ENCODE measurements at regions not wholly inside any gene's neighbourhood (a gene's known extent, or its start where the extent isn't known, plus 50 kb on each side); places are given as distances from the start of the nearest gene placed in this dataset.
A peak's percentile ranks its signal among the peaks of the same experiment; 100 is the strongest.

- H3K36me3 ChIP-seq (ENCODE audit: control insufficient read depth in 5 of 5, insufficient read depth in 5 of 5, low read length in 5 of 5), result no peaks in the 10 kb centered on the region
- H3K9ac ChIP-seq (ENCODE audit: low read length in 5 of 5), result peak overlapping the region in 1 of 5 donors; percentile 9
- H3K9me3 ChIP-seq (ENCODE audit: control insufficient read depth in 5 of 5, low read length in 5 of 5), result no peaks in the 10 kb centered on the region
- peak overlapping the region; percentile 33 for H3K27ac ChIP-seq (ENCODE audit: low read depth, low read length)
- peaks cover 0 to 2% (median 0%) of the 10 kb centered on the region in 5 donors for H3K27me3 ChIP-seq (ENCODE audit: control insufficient read depth in 5 of 5, insufficient read depth in 4 of 5, low read length in 5 of 5)
- H3K4me1 ChIP-seq (ENCODE audit: control insufficient read depth in 5 of 5, insufficient read depth in 5 of 5, low read length in 5 of 5), result peaks cover 0 to 22% (median 11%) of the 10 kb centered on the region in 5 donors
- H3K4me3 ChIP-seq (ENCODE audit: low read depth in 1 of 5, low read length in 5 of 5), result no peak overlapping the region
Measured at GRCh38 chrX:67288156-67288555, 255.7 kb upstream of the AR start.

DNA sequence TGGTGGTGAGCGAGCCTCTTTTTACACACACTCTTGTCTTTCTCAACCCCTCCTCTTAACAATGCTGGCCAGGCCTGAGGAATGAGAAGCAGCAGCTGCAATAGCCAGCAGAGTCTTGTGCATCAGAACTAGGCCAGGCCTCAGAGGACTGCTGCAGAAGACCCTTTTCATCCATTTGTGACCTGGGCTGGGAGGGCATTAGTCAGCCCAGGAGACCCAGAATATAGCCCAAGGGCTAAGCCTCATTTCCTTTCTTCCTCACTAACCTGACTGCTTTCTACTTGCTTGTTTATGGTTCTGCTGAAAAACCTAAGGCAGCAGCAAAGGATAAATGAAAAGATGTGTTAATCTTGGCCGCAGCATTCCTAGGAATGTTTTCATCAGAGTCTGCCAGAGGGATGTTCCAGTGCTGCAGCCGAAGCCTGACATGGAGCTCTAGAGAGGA, 254.7 kb upstream of the AR start:
- Histone ChIP-seq H3K4me1 (ENCODE audit: control insufficient read depth in 5 of 5, insufficient read depth in 5 of 5, low read length in 5 of 5) (peaks cover 0 to 22% (median 11%) of the 10 kb centered on the region in 5 donors), H3K27ac (ENCODE audit: low read depth, low read length) (peak overlapping the region; percentile 33), H3K4me3 (ENCODE audit: low read depth in 1 of 5, low read length in 5 of 5) (no peak overlapping the region), H3K9ac (ENCODE audit: low read length in 5 of 5) (no peak overlapping the region), H3K36me3 (ENCODE audit: control insufficient read depth in 5 of 5, insufficient read depth in 5 of 5, low read length in 5 of 5) (no peaks in the 10 kb centered on the region), H3K27me3 (ENCODE audit: control insufficient read depth in 5 of 5, insufficient read depth in 4 of 5, low read length in 5 of 5) (peaks cover 0 to 2% (median 0%) of the 10 kb centered on the region in 5 donors), H3K9me3 (ENCODE audit: control insufficient read depth in 5 of 5, low read length in 5 of 5) (no peaks in the 10 kb centered on the region)

DNA sequence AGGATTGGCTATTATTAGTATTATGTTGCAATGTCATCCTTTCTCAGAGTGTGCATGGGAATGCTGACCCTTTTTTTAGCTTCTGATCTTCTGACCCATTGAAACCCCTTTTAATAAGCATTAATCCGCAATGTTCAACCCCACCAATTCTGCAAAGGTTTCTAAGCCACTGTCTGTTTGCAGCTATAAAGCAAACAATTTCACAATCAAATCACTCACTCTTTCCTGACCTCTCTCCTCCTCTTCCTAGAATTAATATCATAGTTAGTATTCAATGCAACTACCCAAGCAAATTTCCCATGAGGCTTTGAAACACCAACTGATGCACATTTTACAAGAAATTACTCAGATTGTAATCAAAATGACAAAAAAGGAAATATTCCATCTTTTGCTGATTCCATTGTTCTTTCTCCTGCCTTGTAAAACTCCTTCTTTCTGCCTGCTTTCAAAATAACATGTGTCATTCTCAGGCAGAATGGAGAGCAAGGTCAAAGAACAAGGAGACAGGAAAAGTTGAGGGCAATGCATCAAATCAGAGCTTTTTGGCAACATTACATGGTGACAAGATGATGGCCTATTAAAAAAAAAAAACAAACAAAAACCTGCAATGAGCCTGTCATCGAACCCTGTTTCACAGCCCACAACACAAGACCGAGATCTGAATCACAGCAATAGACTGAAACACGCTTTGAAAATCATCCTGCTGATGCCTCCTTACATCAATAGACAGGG, 253.2 kb upstream of the AR start:
- Histone ChIP-seq H3K9ac (ENCODE audit: low read length in 5 of 5) (no peak overlapping the region), H3K36me3 (ENCODE audit: control insufficient read depth in 5 of 5, insufficient read depth in 5 of 5, low read length in 5 of 5) (no peaks in the 10 kb centered on the region), H3K4me3 (ENCODE audit: low read depth in 1 of 5, low read length in 5 of 5) (no peak overlapping the region), H3K27me3 (ENCODE audit: control insufficient read depth in 5 of 5, insufficient read depth in 4 of 5, low read length in 5 of 5) (peaks cover 0 to 2% (median 0%) of the 10 kb centered on the region in 5 donors), H3K27ac (ENCODE audit: low read depth, low read length) (no peak overlapping the region), H3K4me1 (ENCODE audit: control insufficient read depth in 5 of 5, insufficient read depth in 5 of 5, low read length in 5 of 5) (peaks cover 0 to 22% (median 11%) of the 10 kb centered on the region in 5 donors), H3K9me3 (ENCODE audit: control insufficient read depth in 5 of 5, low read length in 5 of 5) (no peaks in the 10 kb centered on the region)

DNA sequence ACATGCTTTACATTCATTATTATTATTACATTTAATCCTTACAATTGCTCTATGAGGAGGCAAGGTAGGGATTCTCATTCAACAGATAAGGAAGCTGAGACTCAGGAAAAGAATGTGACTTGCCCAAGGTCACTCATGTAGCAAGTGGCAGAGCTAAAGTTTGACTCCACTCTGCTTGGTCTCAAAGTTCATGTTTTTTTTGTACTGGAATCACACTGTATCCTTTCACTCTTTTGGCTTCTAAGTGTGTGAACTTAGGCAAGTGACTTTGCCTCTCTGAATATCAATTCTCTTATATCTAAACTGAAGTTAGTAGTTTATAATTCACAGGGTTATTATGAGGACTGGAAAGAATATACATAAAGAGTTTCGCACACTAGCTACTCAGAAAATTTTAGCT, 247.9 kb upstream of the AR start:
- Histone ChIP-seq H3K27ac (ENCODE audit: low read depth, low read length) (no peak overlapping the region), H3K9ac (ENCODE audit: low read length in 5 of 5) (no peak overlapping the region), H3K4me3 (ENCODE audit: low read depth in 1 of 5, low read length in 5 of 5) (no peak overlapping the region), H3K36me3 (ENCODE audit: control insufficient read depth in 5 of 5, insufficient read depth in 5 of 5, low read length in 5 of 5) (no peaks in the 10 kb centered on the region), H3K27me3 (ENCODE audit: control insufficient read depth in 5 of 5, insufficient read depth in 4 of 5, low read length in 5 of 5) (peaks cover 0 to 6% (median 0%) of the 10 kb centered on the region in 5 donors), H3K4me1 (ENCODE audit: control insufficient read depth in 5 of 5, insufficient read depth in 5 of 5, low read length in 5 of 5) (peaks cover 0 to 2% (median 0%) of the 10 kb centered on the region in 5 donors), H3K9me3 (ENCODE audit: control insufficient read depth in 5 of 5, low read length in 5 of 5) (peaks cover 0 to 10% (median 0%) of the 10 kb centered on the region in 5 donors)

- Histone ChIP-seq H3K9ac (ENCODE audit: low read length in 5 of 5) (no peak overlapping the region), H3K4me3 (ENCODE audit: low read depth in 1 of 5, low read length in 5 of 5) (no peak overlapping the region), H3K9me3 (ENCODE audit: control insufficient read depth in 5 of 5, low read length in 5 of 5) (peaks cover 0 to 11% (median 0%) of the 10 kb centered on the region in 5 donors), H3K36me3 (ENCODE audit: control insufficient read depth in 5 of 5, insufficient read depth in 5 of 5, low read length in 5 of 5) (no peaks in the 10 kb centered on the region), H3K27ac (ENCODE audit: low read depth, low read length) (no peak overlapping the region), H3K27me3 (ENCODE audit: control insufficient read depth in 5 of 5, insufficient read depth in 4 of 5, low read length in 5 of 5) (peaks cover 0 to 6% (median 0%) of the 10 kb centered on the region in 5 donors), H3K4me1 (ENCODE audit: control insufficient read depth in 5 of 5, insufficient read depth in 5 of 5, low read length in 5 of 5) (no peaks in the 10 kb centered on the region)
Measured at GRCh38 chrX:67296395-67296794, 247.4 kb upstream of the AR start.

- no peak overlapping the region for H3K9ac ChIP-seq (ENCODE audit: low read length in 5 of 5)
- no peaks in the 10 kb centered on the region for H3K36me3 ChIP-seq (ENCODE audit: control insufficient read depth in 5 of 5, insufficient read depth in 5 of 5, low read length in 5 of 5)
- peaks cover 0 to 3% (median 0%) of the 10 kb centered on the region in 5 donors for H3K27me3 ChIP-seq (ENCODE audit: control insufficient read depth in 5 of 5, insufficient read depth in 4 of 5, low read length in 5 of 5)
- H3K4me3 ChIP-seq (ENCODE audit: low read depth in 1 of 5, low read length in 5 of 5), result no peak overlapping the region
- H3K4me1 ChIP-seq (ENCODE audit: control insufficient read depth in 5 of 5, insufficient read depth in 5 of 5, low read length in 5 of 5), result no peaks in the 10 kb centered on the region
- H3K27ac ChIP-seq (ENCODE audit: low read depth, low read length), result no peak overlapping the region
- peaks cover 0 to 5% (median 0%) of the 10 kb centered on the region in 5 donors for H3K9me3 ChIP-seq (ENCODE audit: control insufficient read depth in 5 of 5, low read length in 5 of 5)
Measured at GRCh38 chrX:67317725-67318124, 226.1 kb upstream of the AR start.

- no peak overlapping the region for H3K4me3 ChIP-seq (ENCODE audit: low read depth in 1 of 5, low read length in 5 of 5)
- H3K4me1 ChIP-seq (ENCODE audit: control insufficient read depth in 5 of 5, insufficient read depth in 5 of 5, low read length in 5 of 5), result no peaks in the 10 kb centered on the region
- no peaks in the 10 kb centered on the region for H3K27me3 ChIP-seq (ENCODE audit: control insufficient read depth in 5 of 5, insufficient read depth in 4 of 5, low read length in 5 of 5)
- H3K27ac ChIP-seq (ENCODE audit: low read depth, low read length), result no peak overlapping the region
- no peaks in the 10 kb centered on the region for H3K36me3 ChIP-seq (ENCODE audit: control insufficient read depth in 5 of 5, insufficient read depth in 5 of 5, low read length in 5 of 5)
- H3K9ac ChIP-seq (ENCODE audit: low read length in 5 of 5), result no peak overlapping the region
- H3K9me3 ChIP-seq (ENCODE audit: control insufficient read depth in 5 of 5, low read length in 5 of 5), result no peaks in the 10 kb centered on the region
Measured at GRCh38 chrX:67328476-67328875, 215.3 kb upstream of the AR start.

DNA sequence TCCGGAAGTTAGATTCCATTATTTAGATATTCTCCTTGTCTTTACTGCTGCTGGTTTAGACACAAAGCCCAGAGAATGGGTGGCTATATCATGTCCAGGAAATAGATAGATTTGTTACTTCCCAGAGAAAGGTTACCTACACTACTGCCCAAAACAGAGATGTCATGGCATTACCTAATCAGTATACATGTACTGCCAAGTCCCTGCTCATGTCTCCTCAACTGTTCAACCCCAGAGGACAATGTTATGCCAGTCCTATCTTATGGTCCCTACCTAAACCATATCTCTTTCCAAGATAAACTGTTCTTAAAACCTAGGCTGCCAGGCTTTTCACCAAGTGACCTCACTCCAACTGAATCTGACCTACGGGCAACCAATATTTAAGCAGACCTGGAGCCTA, 209.5 kb upstream of the AR start:
- Histone ChIP-seq H3K27me3 (ENCODE audit: control insufficient read depth in 5 of 5, insufficient read depth in 4 of 5, low read length in 5 of 5) (peaks cover 0 to 2% (median 0%) of the 10 kb centered on the region in 5 donors), H3K9ac (ENCODE audit: low read length in 5 of 5) (no peak overlapping the region), H3K36me3 (ENCODE audit: control insufficient read depth in 5 of 5, insufficient read depth in 5 of 5, low read length in 5 of 5) (no peaks in the 10 kb centered on the region), H3K4me1 (ENCODE audit: control insufficient read depth in 5 of 5, insufficient read depth in 5 of 5, low read length in 5 of 5) (no peaks in the 10 kb centered on the region), H3K4me3 (ENCODE audit: low read depth in 1 of 5, low read length in 5 of 5) (no peak overlapping the region), H3K9me3 (ENCODE audit: control insufficient read depth in 5 of 5, low read length in 5 of 5) (no peaks in the 10 kb centered on the region), H3K27ac (ENCODE audit: low read depth, low read length) (no peak overlapping the region)

DNA sequence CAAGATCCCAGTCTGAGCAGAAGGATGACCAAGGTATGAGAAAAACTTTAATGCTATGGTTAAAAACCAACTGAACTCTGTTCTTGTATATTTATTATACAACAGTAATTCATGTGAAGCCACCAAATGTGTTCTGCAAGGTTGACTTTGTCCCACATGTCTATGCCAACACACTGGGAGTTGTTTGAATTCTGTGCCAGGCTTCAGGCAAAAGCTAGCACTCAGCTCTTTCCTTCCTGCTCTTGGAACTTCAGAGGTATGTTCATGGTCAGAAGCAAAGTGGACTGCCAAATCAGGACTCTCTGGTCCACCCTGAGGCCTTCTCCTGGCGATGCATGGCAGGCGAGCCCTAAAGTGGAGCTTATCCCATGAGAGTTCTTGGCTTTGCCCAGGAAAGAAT, 205.6 kb upstream of the AR start:
- Histone ChIP-seq H3K27ac (ENCODE audit: low read depth, low read length) (no peak overlapping the region), H3K9me3 (ENCODE audit: control insufficient read depth in 5 of 5, low read length in 5 of 5) (no peaks in the 10 kb centered on the region), H3K27me3 (ENCODE audit: control insufficient read depth in 5 of 5, insufficient read depth in 4 of 5, low read length in 5 of 5) (peaks cover 0 to 2% (median 0%) of the 10 kb centered on the region in 5 donors), H3K9ac (ENCODE audit: low read length in 5 of 5) (no peak overlapping the region), H3K4me3 (ENCODE audit: low read depth in 1 of 5, low read length in 5 of 5) (no peak overlapping the region), H3K36me3 (ENCODE audit: control insufficient read depth in 5 of 5, insufficient read depth in 5 of 5, low read length in 5 of 5) (no peaks in the 10 kb centered on the region), H3K4me1 (ENCODE audit: control insufficient read depth in 5 of 5, insufficient read depth in 5 of 5, low read length in 5 of 5) (no peaks in the 10 kb centered on the region)

- Histone ChIP-seq H3K4me3 (ENCODE audit: low read depth in 1 of 5, low read length in 5 of 5) (no peak overlapping the region), H3K4me1 (ENCODE audit: control insufficient read depth in 5 of 5, insufficient read depth in 5 of 5, low read length in 5 of 5) (no peaks in the 10 kb centered on the region), H3K9me3 (ENCODE audit: control insufficient read depth in 5 of 5, low read length in 5 of 5) (no peaks in the 10 kb centered on the region), H3K36me3 (ENCODE audit: control insufficient read depth in 5 of 5, insufficient read depth in 5 of 5, low read length in 5 of 5) (no peaks in the 10 kb centered on the region), H3K27me3 (ENCODE audit: control insufficient read depth in 5 of 5, insufficient read depth in 4 of 5, low read length in 5 of 5) (peaks cover 2 to 6% (median 4%) of the 10 kb centered on the region in 5 donors), H3K9ac (ENCODE audit: low read length in 5 of 5) (no peak overlapping the region), H3K27ac (ENCODE audit: low read depth, low read length) (no peak overlapping the region)
Measured at GRCh38 chrX:67342138-67342537, 201.7 kb upstream of the AR start.

All from subcutaneous abdominal adipose tissue (tissue), 5 donors.